Keratinocyte (primary cell): ENCODE measurements at regions not wholly inside any gene's neighbourhood (a gene's known extent, or its start where the extent isn't known, plus 50 kb on each side); places are given as distances from the start of the nearest gene placed in this dataset.

Experiments used
- DNase-seq: peaks from one replicate; pipeline ENCODE4 v3.0.0-alpha.2; 2011; ENCODE audit warnings: low read depth, missing footprints, low spot score
- FAIRE-seq: peaks from 2 replicates; lab custom pipeline; 2011; peaks lifted over from hg19 to GRCh38; lab: Jason Lieb, UNC
- H2AFZ ChIP-seq: 2 replicates; pipeline ENCODE4 v1.6.0; 2012; ENCODE audit warnings: low read length, control low read depth, inconsistent platforms; ENCODE audit not compliant: control insufficient read depth
- H3K27ac ChIP-seq: 2 replicates; pipeline ENCODE4 v1.5.1; 2011; ENCODE audit warnings: low read length; ENCODE audit not compliant: control insufficient read depth, insufficient read depth
- H3K27me3 ChIP-seq: 3 replicates; pipeline ENCODE4 v1.6.0; 2011; ENCODE audit warnings: low read length; ENCODE audit not compliant: control insufficient read depth, insufficient read depth; ENCODE audit errors: extremely low read depth
- H3K36me3 ChIP-seq, 2 experiments: 2 replicates in 1 of 2; 3 replicates in 1 of 2; pipeline ENCODE4 v1.5.1; 2011; ENCODE audit warnings: low read length in 2 of 2, mild to moderate bottlenecking in 1 of 2; ENCODE audit not compliant: control insufficient read depth in 2 of 2, insufficient read depth in 2 of 2; ENCODE audit errors: extremely low read depth in 1 of 2
- H3K4me1 ChIP-seq: 3 replicates; pipeline ENCODE4 v1.5.1; 2011; ENCODE audit warnings: low read length; ENCODE audit not compliant: control insufficient read depth, insufficient read depth; ENCODE audit errors: extremely low read depth
- H3K4me2 ChIP-seq: 3 replicates; pipeline ENCODE4 v1.6.0; 2011; ENCODE audit warnings: low read depth, low read length; ENCODE audit not compliant: control insufficient read depth, insufficient read depth; ENCODE audit errors: extremely low read depth
- H3K4me3 ChIP-seq, 3 experiments: fragments of 200-600 bp in 1 of 3; sonication (generic) in 1 of 3; 2 replicates in 2 of 3; 3 replicates in 1 of 3; pipeline ENCODE4 v1.5.1; 2011 to 2016; ENCODE audit warnings: low read length in 3 of 3, mild to moderate bottlenecking in 3 of 3, control low read depth in 2 of 3, inconsistent platforms in 1 of 3, low read depth in 1 of 3, mixed read lengths in 1 of 3, mixed run types in 1 of 3, moderate library complexity in 1 of 3; ENCODE audit not compliant: control insufficient read depth in 2 of 3, insufficient read depth in 2 of 3; ENCODE audit errors: extremely low read depth in 1 of 3
- H3K79me2 ChIP-seq: 2 replicates; pipeline ENCODE4 v1.6.0; 2012; ENCODE audit warnings: low read length; ENCODE audit not compliant: control insufficient read depth, insufficient read depth
- H3K9ac ChIP-seq: 3 replicates; pipeline ENCODE4 v1.6.0; 2011; ENCODE audit warnings: low read length; ENCODE audit not compliant: control insufficient read depth, insufficient read depth; ENCODE audit errors: extremely low read depth
- H3K9me1 ChIP-seq: 3 replicates; pipeline ENCODE4 v1.6.0; 2011; ENCODE audit warnings: low read length; ENCODE audit not compliant: control insufficient read depth, insufficient read depth; ENCODE audit errors: extremely low read depth
- H3K9me3 ChIP-seq: 2 replicates; pipeline ENCODE4 v1.5.1; 2012; ENCODE audit warnings: low read depth, low read length; ENCODE audit not compliant: control insufficient read depth
- H4K20me1 ChIP-seq: 3 replicates; pipeline ENCODE4 v1.6.0; 2011; ENCODE audit warnings: low read length; ENCODE audit not compliant: control insufficient read depth, insufficient read depth; ENCODE audit errors: extremely low read depth
- CTCF ChIP-seq, 3 experiments: IDR thresholded peaks in 1 of 3; conservative IDR thresholded peaks in 1 of 3; optimal IDR thresholded peaks in 1 of 3; 2 replicates in 2 of 3; 3 replicates in 1 of 3; pipeline versions ENCODE3 to v1.5.1; 2011; ENCODE audit warnings: low read length in 3 of 3, mild to moderate bottlenecking in 3 of 3, moderate library complexity in 2 of 3, control low read depth in 1 of 3, inconsistent platforms in 1 of 3; ENCODE audit not compliant: insufficient read depth in 2 of 3; ENCODE audit errors: extremely low read depth in 1 of 3
- EZH2 ChIP-seq: IDR thresholded peaks from one replicate; pipeline ENCODE4 v1.6.1; 2012; ENCODE audit warnings: inconsistent platforms, mild to moderate bottlenecking, low read length, moderate library complexity
- dilution Hi-C: fragments of 300-500 bp; cut with MboI; formaldehyde crosslinking; loops from one replicate; pipeline ENCODE4 v1.7.0; 2020; ENCODE audit warnings: low sequenced_read_pairs; ENCODE audit not compliant: extremely low pct_ligation_motif_present

- DNase-seq (no peak), FAIRE-seq (no peak)
- Histone ChIP-seq H3K9me1 (no peaks in the 10 kb centered on the region), H3K27ac (no peak overlapping the region), H3K79me2 (no peaks in the 10 kb centered on the region), H3K9me3 (peaks cover 5% of the 10 kb centered on the region), H2AFZ (no peak overlapping the region), H3K4me2 (no peak overlapping the region), H4K20me1 (no peaks in the 10 kb centered on the region), H3K36me3 (no peaks in the 10 kb centered on the region), H3K4me3 (no peak overlapping the region), H3K9ac (no peak overlapping the region), H3K27me3 (no peaks in the 10 kb centered on the region), H3K4me1 (peaks cover 11% of the 10 kb centered on the region)
- no peak for TF ChIP-seq EZH2
- dilution Hi-C loops = no loop called here
Measured at GRCh38 chr18:22473366-22473765, 55.7 kb upstream of the CTAGE1 start.

- H3K9me1 ChIP-seq = no peaks in the 10 kb centered on the region
- H3K4me1 ChIP-seq = peaks cover 9% of the 10 kb centered on the region
- H3K27me3 ChIP-seq = no peaks in the 10 kb centered on the region
- no peaks in the 10 kb centered on the region for H4K20me1 ChIP-seq
- DNase-seq = no peak
- dilution Hi-C loops = no loop called here
- no peaks in the 10 kb centered on the region for H3K79me2 ChIP-seq
- H3K36me3 ChIP-seq = no peaks in the 10 kb centered on the region
- no peak overlapping the region for H3K9ac ChIP-seq
- H3K27ac ChIP-seq = no peak overlapping the region
- H3K4me2 ChIP-seq = no peak overlapping the region
- TF ChIP-seq CTCF (optimal IDR thresholded peaks at IDR 0.05 in 1 of 3, IDR thresholded peaks at IDR 0.05 in 1 of 3, conservative IDR thresholded peaks at IDR 0.05 in 1 of 3; ENCODE audit: extremely low read depth in 1 of 3, insufficient read depth in 2 of 3, low read length in 3 of 3) (no peak), EZH2 (no peak)
- no peak for FAIRE-seq
- H3K4me3 ChIP-seq = no peak overlapping the region
- H2AFZ ChIP-seq = no peak overlapping the region
- H3K9me3 ChIP-seq = no peaks in the 10 kb centered on the region
Measured at GRCh38 chr18:22475426-22476100, 57.8 kb upstream of the CTAGE1 start.

- no peaks in the 10 kb centered on the region for H3K4me1 ChIP-seq
- TF ChIP-seq CTCF (optimal IDR thresholded peaks at IDR 0.05 in 1 of 3, IDR thresholded peaks at IDR 0.05 in 1 of 3, conservative IDR thresholded peaks at IDR 0.05 in 1 of 3; ENCODE audit: extremely low read depth in 1 of 3, insufficient read depth in 2 of 3, low read length in 3 of 3) (no peak), EZH2 (no peak)
- H3K4me2 ChIP-seq = no peak overlapping the region
- no peak overlapping the region for H3K27ac ChIP-seq
- H3K36me3 ChIP-seq = no peaks in the 10 kb centered on the region
- H3K27me3 ChIP-seq = no peaks in the 10 kb centered on the region
- no peak overlapping the region for H3K9ac ChIP-seq
- H3K9me3 ChIP-seq = no peaks in the 10 kb centered on the region
- DNase-seq (no peak), FAIRE-seq (no peak)
- H2AFZ ChIP-seq = no peak overlapping the region
- H4K20me1 ChIP-seq = no peaks in the 10 kb centered on the region
- H3K79me2 ChIP-seq = no peaks in the 10 kb centered on the region
- dilution Hi-C loops = no loop called here
- no peaks in the 10 kb centered on the region for H3K9me1 ChIP-seq
- H3K4me3 ChIP-seq = no peak overlapping the region
Measured at GRCh38 chr18:22477222-22477621, 59.5 kb upstream of the CTAGE1 start.
